Bronchial epithelial cell (primary cell): ENCODE measurements at regions not wholly inside any gene's neighbourhood (a gene's known extent, or its start where the extent isn't known, plus 50 kb on each side); places are given as distances from the start of the nearest gene placed in this dataset.

ENCODE experiments used
- DNase-seq: peaks from one replicate; pipeline ENCODE4 v3.0.0-alpha.2; 2010; ENCODE audit warnings: low read depth
- FAIRE-seq: peaks from 2 replicates; lab custom pipeline; 2011; peaks lifted over from hg19 to GRCh38; lab: Jason Lieb, UNC
- H3K27me3 ChIP-seq: 2 replicates; pipeline ENCODE4 v1.5.1; 2011; ENCODE audit warnings: low read length; ENCODE audit not compliant: control insufficient read depth, insufficient read depth
- H3K36me3 ChIP-seq: 2 replicates; pipeline ENCODE4 v1.5.1; 2011; ENCODE audit warnings: low read length; ENCODE audit not compliant: control insufficient read depth, insufficient read depth
- H3K4me3 ChIP-seq: 2 replicates; pipeline ENCODE4 v1.5.1; 2011; ENCODE audit warnings: mild to moderate bottlenecking, low read depth, low read length, control low read depth
- CTCF ChIP-seq: IDR thresholded peaks from 2 replicates; pipeline ENCODE4 v1.5.1; 2011; ENCODE audit warnings: mild to moderate bottlenecking, moderate library complexity, low read length, control low read depth, inconsistent platforms; ENCODE audit not compliant: insufficient read depth, severe bottlenecking

- no peaks in the 10 kb centered on the region for H3K36me3 ChIP-seq
- no peak for FAIRE-seq
- peak; percentile 52 for DNase-seq
- no peak for TF ChIP-seq CTCF
- H3K27me3 ChIP-seq: no peaks in the 10 kb centered on the region
- no peak overlapping the region for H3K4me3 ChIP-seq
Observed at GRCh38 chr13:33537026-33537425, 251.5 kb upstream of the STARD13 start.

GRCh38 chr13:33537676-33538075 lies 252.1 kb upstream of the STARD13 start:
- no peak overlapping the region for H3K4me3 ChIP-seq
- H3K27me3 ChIP-seq: no peaks in the 10 kb centered on the region
- DNase-seq (no peak), FAIRE-seq (no peak)
- no peak for TF ChIP-seq CTCF
- H3K36me3 ChIP-seq: no peaks in the 10 kb centered on the region

- FAIRE-seq: no peak
- Histone ChIP-seq H3K4me3 (no peak overlapping the region), H3K36me3 (no peaks in the 10 kb centered on the region), H3K27me3 (no peaks in the 10 kb centered on the region)
- TF ChIP-seq CTCF: no peak
- DNase-seq: no peak
Observed at GRCh38 chr13:33541456-33541855, 255.9 kb upstream of the STARD13 start.

- peak overlapping the region; percentile 49 for H3K4me3 ChIP-seq
- H3K36me3 ChIP-seq: no peaks in the 10 kb centered on the region
- FAIRE-seq (no peak), DNase-seq (no peak)
- TF ChIP-seq CTCF: no peak
- H3K27me3 ChIP-seq: no peaks in the 10 kb centered on the region
Observed at GRCh38 chr13:33541962-33542308, 256.4 kb upstream of the STARD13 start.

GRCh38 chr13:33542309-33543088 lies 256.9 kb upstream of the STARD13 start:
- H3K4me3 ChIP-seq: peak overlapping the region; percentile 49
- TF ChIP-seq CTCF: peak; percentile 90
- no peaks in the 10 kb centered on the region for H3K27me3 ChIP-seq
- peak; percentile 88 for FAIRE-seq
- peak; percentile 99 for DNase-seq
- no peaks in the 10 kb centered on the region for H3K36me3 ChIP-seq

GRCh38 chr13:33543089-33543459 lies 257.5 kb upstream of the STARD13 start:
- no peaks in the 10 kb centered on the region for H3K27me3 ChIP-seq

More at GRCh38 chr13:33543089-33543459, 257.5 kb upstream of the STARD13 start:
- TF ChIP-seq CTCF: no peak
- Histone ChIP-seq H3K36me3 (no peaks in the 10 kb centered on the region), H3K4me3 (peak overlapping the region; percentile 49)
- no peak for FAIRE-seq
- no peak for DNase-seq
